ENCODE measurements at regions not wholly inside any gene's neighbourhood (a gene's known extent, or its start where the extent isn't known, plus 50 kb on each side); places are given as distances from the start of the nearest gene placed in this dataset.

GRCh38 chr3:130820976-130821375, 72.9 kb upstream of the ATP2C1 start:
- TF ChIP-seq CTCF (conservative IDR thresholded peaks at IDR 0.05; ENCODE audit: low read depth, low read length), result no peak
- no peak for TF ChIP-seq EZH2 (IDR thresholded peaks at IDR 0.05; ENCODE audit: borderline replicate concordance, low read depth, low read length, poor library complexity, severe bottlenecking)
- ChIA-PET CTCF (no interaction called here), POLR2A (ENCODE audit: low non-redundant PET) (interaction anchor here (0.6 kb wide), 1 partner anchor 101 kb away, joined by 4 read pairs; no protein-coding TSS in a partner anchor)
- Histone ChIP-seq H3K9me3 (ENCODE audit: low read depth, low read length, poor library complexity, severe bottlenecking) (no peaks in the 10 kb centered on the region), H3K4me3 (ENCODE audit: low read depth, low read length, poor library complexity, severe bottlenecking) (no peak overlapping the region), H3K27me3 (replicated peaks; ENCODE audit: insufficient read depth, low read depth, low read length, poor library complexity) (no peaks in the 10 kb centered on the region), H3K36me3 (ENCODE audit: insufficient read depth, low read length, poor library complexity, severe bottlenecking) (no peaks in the 10 kb centered on the region), H3K27ac (ENCODE audit: low read depth, low read length, poor library complexity, severe bottlenecking) (no peak overlapping the region), H3K4me1 (ENCODE audit: insufficient read depth, low read length, poor library complexity, severe bottlenecking) (no peaks in the 10 kb centered on the region)
- intact Hi-C loops (cut with micrococcal nuclease; ENCODE audit: unreplicated experiment), result no loop called here
- BruUV-seq (replicated peaks), result no TSS peak
- peak; percentile 58 for DNase-seq (ENCODE audit: low spot score)

GRCh38 chr3:130821806-130822205, 72.1 kb upstream of the ATP2C1 start:
- intact Hi-C loops (cut with micrococcal nuclease; ENCODE audit: unreplicated experiment), result no loop called here

GRCh38 chr3:130823241-130823884, 70.5 kb upstream of the ATP2C1 start:
- TF ChIP-seq EZH2 (IDR thresholded peaks at IDR 0.05; ENCODE audit: borderline replicate concordance, low read depth, low read length, poor library complexity, severe bottlenecking) (no peak), CTCF (conservative IDR thresholded peaks at IDR 0.05; ENCODE audit: low read depth, low read length) (no peak)
- Histone ChIP-seq H3K27ac (ENCODE audit: low read depth, low read length, poor library complexity, severe bottlenecking) (no peak overlapping the region), H3K27me3 (replicated peaks; ENCODE audit: insufficient read depth, low read depth, low read length, poor library complexity) (no peaks in the 10 kb centered on the region), H3K4me3 (ENCODE audit: low read depth, low read length, poor library complexity, severe bottlenecking) (no peak overlapping the region), H3K9me3 (ENCODE audit: low read depth, low read length, poor library complexity, severe bottlenecking) (no peaks in the 10 kb centered on the region), H3K36me3 (ENCODE audit: insufficient read depth, low read length, poor library complexity, severe bottlenecking) (no peaks in the 10 kb centered on the region), H3K4me1 (ENCODE audit: insufficient read depth, low read length, poor library complexity, severe bottlenecking) (no peaks in the 10 kb centered on the region)
- no peak for DNase-seq (ENCODE audit: low spot score)
- ChIA-PET POLR2A (ENCODE audit: low non-redundant PET) (no interaction called here), CTCF (no interaction called here)
- BruUV-seq (replicated peaks), result no TSS peak
- intact Hi-C loops (cut with micrococcal nuclease; ENCODE audit: unreplicated experiment), result no loop called here

More at GRCh38 chr3:130821806-130822205, 72.1 kb upstream of the ATP2C1 start:
- H3K27me3 ChIP-seq (replicated peaks; ENCODE audit: insufficient read depth, low read depth, low read length, poor library complexity), result no peaks in the 10 kb centered on the region
- DNase-seq (ENCODE audit: low spot score), result no peak
- ChIA-PET CTCF (no interaction called here), POLR2A (ENCODE audit: low non-redundant PET) (no interaction called here)
- no peaks in the 10 kb centered on the region for H3K36me3 ChIP-seq (ENCODE audit: insufficient read depth, low read length, poor library complexity, severe bottlenecking)
- no peak for TF ChIP-seq CTCF (conservative IDR thresholded peaks at IDR 0.05; ENCODE audit: low read depth, low read length)
- TF ChIP-seq EZH2 (IDR thresholded peaks at IDR 0.05; ENCODE audit: borderline replicate concordance, low read depth, low read length, poor library complexity, severe bottlenecking), result no peak
- H3K9me3 ChIP-seq (ENCODE audit: low read depth, low read length, poor library complexity, severe bottlenecking), result no peaks in the 10 kb centered on the region
- no TSS peak for BruUV-seq (replicated peaks)
- H3K4me1 ChIP-seq (ENCODE audit: insufficient read depth, low read length, poor library complexity, severe bottlenecking), result no peaks in the 10 kb centered on the region
- no peak overlapping the region for H3K4me3 ChIP-seq (ENCODE audit: low read depth, low read length, poor library complexity, severe bottlenecking)
- H3K27ac ChIP-seq (ENCODE audit: low read depth, low read length, poor library complexity, severe bottlenecking), result no peak overlapping the region
